NCI-H446 (cell line): ENCODE measurements at regions not wholly inside any gene's neighbourhood (a gene's known extent, or its start where the extent isn't known, plus 50 kb on each side); places are given as distances from the start of the nearest gene placed in this dataset.

Source experiments
- DNase-seq, 2 experiments: peaks; one replicate each; lab custom pipeline; 2025; lab: John Stamatoyannopoulos, UW

GRCh38 chr2:188217264-188217663, 74.4 kb upstream of the GULP1 start:
- DNase-seq = no peak

DNA sequence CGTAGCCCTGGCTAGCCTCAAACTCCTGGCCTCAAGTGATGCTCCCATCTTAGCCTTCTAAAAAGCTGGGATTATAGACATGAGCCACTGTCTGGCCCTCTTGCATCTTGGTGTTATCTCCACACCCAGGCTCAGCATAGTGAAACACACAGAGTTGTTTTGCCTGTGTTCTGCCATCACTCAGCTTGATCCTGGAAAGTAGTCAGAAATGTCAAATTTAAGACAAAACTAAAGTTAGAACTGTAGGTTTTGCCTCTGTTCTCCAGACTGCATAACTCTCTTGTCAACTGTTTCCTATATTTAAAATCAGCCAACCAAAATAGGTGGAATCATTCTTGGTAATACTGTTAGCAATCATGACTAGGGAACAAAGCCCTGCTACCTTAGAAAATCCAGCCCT, 72.1 kb upstream of the GULP1 start:
- DNase-seq = no peak

DNA sequence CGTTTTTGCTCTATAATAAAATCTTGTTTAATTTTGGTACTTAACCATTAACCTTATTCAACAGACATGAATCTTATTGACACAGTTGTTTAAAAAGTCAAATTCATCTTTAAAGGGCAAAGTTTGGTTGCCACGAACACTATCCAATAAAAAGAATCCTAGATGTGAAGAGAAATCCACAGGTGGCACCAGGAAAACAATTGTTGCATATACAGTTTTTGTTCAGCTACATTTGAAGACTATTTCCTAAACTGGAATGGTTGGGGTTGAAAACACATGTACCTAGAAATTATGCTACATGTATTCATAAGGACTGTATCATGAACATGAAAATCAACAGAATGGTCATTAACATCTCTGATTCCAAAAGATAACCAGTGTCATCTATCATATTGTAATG, 71.1 kb upstream of the GULP1 start:
- no peak for DNase-seq

- no peak for DNase-seq
Measured at GRCh38 chr2:188227713-188228112, 64.0 kb upstream of the GULP1 start.

- no peak for DNase-seq
Measured at GRCh38 chr2:188235364-188235763, 56.3 kb upstream of the GULP1 start.

GRCh38 chr2:188238386-188238785, 53.3 kb upstream of the GULP1 start:
- DNase-seq = no peak
